ENCODE measurements at regions not wholly inside any gene's neighbourhood (a gene's known extent, or its start where the extent isn't known, plus 50 kb on each side); places are given as distances from the start of the nearest gene placed in this dataset.

GRCh38 chr5:18036531-18036930, 402.3 kb downstream of the TAF11L14 start:
- H3K4me3 ChIP-seq = no peak overlapping the region
- ATAC-seq (ENCODE audit: insufficient read depth, low FRiP score) (no peak), DNase-seq (no peak)
- TF ChIP-seq CTCF (IDR thresholded peaks at IDR 0.05; ENCODE audit: control extremely low read depth, extremely low read depth) = no peak
- no peak overlapping the region for H3K27ac ChIP-seq (ENCODE audit: low read depth in 1 of 2, low read length in 1 of 2)
- no peaks in the 10 kb centered on the region for H3K36me3 ChIP-seq (ENCODE audit: control insufficient read depth in 4 of 4, insufficient read depth in 4 of 4, low read length in 4 of 4)
- no peaks in the 10 kb centered on the region for H3K9me3 ChIP-seq (ENCODE audit: control insufficient read depth in 4 of 4, insufficient read depth in 3 of 4, low read length in 3 of 4)
- no peaks in the 10 kb centered on the region for H3K4me1 ChIP-seq (ENCODE audit: control insufficient read depth in 5 of 5, insufficient read depth in 5 of 5, low read length in 5 of 5)
- H3K9ac ChIP-seq (ENCODE audit: insufficient read depth in 1 of 2, low read length in 2 of 2) = no peak overlapping the region
- WGBS, 2 donors = 87 to 89% methylated on average over 2 of the region's 2 CpGs
- H3K27me3 ChIP-seq (ENCODE audit: control insufficient read depth in 3 of 3, insufficient read depth in 3 of 3, low read length in 2 of 3) = no peaks in the 10 kb centered on the region

GRCh38 chr5:18037718-18038117, 403.5 kb downstream of the TAF11L14 start:
- no peaks in the 10 kb centered on the region for H3K9me3 ChIP-seq (ENCODE audit: control insufficient read depth in 4 of 4, insufficient read depth in 3 of 4, low read length in 3 of 4)
- no peaks in the 10 kb centered on the region for H3K4me1 ChIP-seq (ENCODE audit: control insufficient read depth in 5 of 5, insufficient read depth in 5 of 5, low read length in 5 of 5)
- no peak for TF ChIP-seq CTCF (IDR thresholded peaks at IDR 0.05; ENCODE audit: control extremely low read depth, extremely low read depth)
- H3K36me3 ChIP-seq (ENCODE audit: control insufficient read depth in 4 of 4, insufficient read depth in 4 of 4, low read length in 4 of 4) = no peaks in the 10 kb centered on the region
- ATAC-seq (ENCODE audit: insufficient read depth, low FRiP score) = no peak
- no peak overlapping the region for H3K9ac ChIP-seq (ENCODE audit: insufficient read depth in 1 of 2, low read length in 2 of 2)
- H3K27ac ChIP-seq (ENCODE audit: low read depth in 1 of 2, low read length in 1 of 2) = no peak overlapping the region
- no peak for DNase-seq
- H3K4me3 ChIP-seq = no peak overlapping the region
- WGBS, 2 donors = 88 to 89% methylated on average over 2 of the region's 2 CpGs
- no peaks in the 10 kb centered on the region for H3K27me3 ChIP-seq (ENCODE audit: control insufficient read depth in 3 of 3, insufficient read depth in 3 of 3, low read length in 2 of 3)

- Histone ChIP-seq H3K4me1 (ENCODE audit: control insufficient read depth in 5 of 5, insufficient read depth in 5 of 5, low read length in 5 of 5) (no peaks in the 10 kb centered on the region), H3K4me3 (no peak overlapping the region), H3K36me3 (ENCODE audit: control insufficient read depth in 4 of 4, insufficient read depth in 4 of 4, low read length in 4 of 4) (no peaks in the 10 kb centered on the region), H3K27ac (ENCODE audit: low read depth in 1 of 2, low read length in 1 of 2) (no peak overlapping the region), H3K9ac (ENCODE audit: insufficient read depth in 1 of 2, low read length in 2 of 2) (no peak overlapping the region), H3K27me3 (ENCODE audit: control insufficient read depth in 3 of 3, insufficient read depth in 3 of 3, low read length in 2 of 3) (no peaks in the 10 kb centered on the region), H3K9me3 (ENCODE audit: control insufficient read depth in 4 of 4, insufficient read depth in 3 of 4, low read length in 3 of 4) (no peaks in the 10 kb centered on the region)
- no peak for TF ChIP-seq CTCF (IDR thresholded peaks at IDR 0.05; ENCODE audit: control extremely low read depth, extremely low read depth)
- 21 to 43% methylated on average over 1 of the region's 1 CpG for WGBS, 2 donors
- ATAC-seq (ENCODE audit: insufficient read depth, low FRiP score) (no peak), DNase-seq (no peak)
Observed at GRCh38 chr5:18043344-18043743, 409.1 kb downstream of the TAF11L14 start.

GRCh38 chr5:18048449-18048848, 414.2 kb downstream of the TAF11L14 start:
- no peak for TF ChIP-seq CTCF (IDR thresholded peaks at IDR 0.05; ENCODE audit: control extremely low read depth, extremely low read depth)
- peak in 2 of 3 donors; percentile 5 to 6 for DNase-seq
- H3K4me3 ChIP-seq = no peak overlapping the region
- ATAC-seq (ENCODE audit: insufficient read depth, low FRiP score) = no peak
- WGBS, 2 donors = 31 to 51% methylated on average over 2 of the region's 2 CpGs
- no peaks in the 10 kb centered on the region for H3K36me3 ChIP-seq (ENCODE audit: control insufficient read depth in 4 of 4, insufficient read depth in 4 of 4, low read length in 4 of 4)
- H3K9ac ChIP-seq (ENCODE audit: insufficient read depth in 1 of 2, low read length in 2 of 2) = no peak overlapping the region
- no peaks in the 10 kb centered on the region for H3K27me3 ChIP-seq (ENCODE audit: control insufficient read depth in 3 of 3, insufficient read depth in 3 of 3, low read length in 2 of 3)
- no peaks in the 10 kb centered on the region for H3K4me1 ChIP-seq (ENCODE audit: control insufficient read depth in 5 of 5, insufficient read depth in 5 of 5, low read length in 5 of 5)
- H3K9me3 ChIP-seq (ENCODE audit: control insufficient read depth in 4 of 4, insufficient read depth in 3 of 4, low read length in 3 of 4) = no peaks in the 10 kb centered on the region
- H3K27ac ChIP-seq (ENCODE audit: low read depth in 1 of 2, low read length in 1 of 2) = no peak overlapping the region
